GM12878 (cell line): ENCODE measurements at regions not wholly inside any gene's neighbourhood (a gene's known extent, or its start where the extent isn't known, plus 50 kb on each side); places are given as distances from the start of the nearest gene placed in this dataset.

ENCODE experiments used
- ATAC-seq: fragments of 200-7000 bp; cut with Tn5 transposase; 3 replicates; pipeline ENCODE4 v1.9.1; 2020; ENCODE audit warnings: mild to moderate bottlenecking, moderate library complexity
- BruUV-seq: library from RNA; stranded (reverse); fragments of 400-500 nt; replicated peaks from 2 replicates; lab custom pipeline; 2021; lab: Mats Ljungman, UMichigan
- CTCF ChIA-PET: fragments of 300-600 bp; sonication (Branson Sonifier 250); formaldehyde crosslinking; extraction: SDS; loops from one replicate; lab custom pipeline; 2021; ENCODE audit warnings: inconsistent platforms; lab: Yijun Ruan, JAX
- POLR2A ChIA-PET: fragments of 350-600 bp; formaldehyde crosslinking; extraction: SDS; loops from one replicate; lab custom pipeline; 2021; ENCODE audit warnings: inconsistent platforms; lab: Charles Lee
- RAD21 ChIA-PET: fragments of 300-600 bp; sonication (Branson Sonifier 250); formaldehyde crosslinking; loops from one replicate; lab custom pipeline; 2023; ENCODE audit warnings: antibody characterized with exemption; ENCODE audit not compliant: unreplicated experiment; lab: Charles Lee
- SMC1A ChIA-PET: fragments of 300-600 bp; sonication (Branson Sonifier 250); formaldehyde crosslinking; loops from one replicate; lab custom pipeline; 2023; ENCODE audit not compliant: unreplicated experiment, uncharacterized antibody; lab: Charles Lee
- DNase-seq: peaks from one replicate; pipeline ENCODE4 v3.0.0-alpha.2; 2011; ENCODE audit warnings: low read depth, low spot score
- FAIRE-seq: peaks from 3 replicates; lab custom pipeline; 2011; peaks lifted over from hg19 to GRCh38; lab: Jason Lieb, UNC
- H2AFZ ChIP-seq: 2 replicates; pipeline ENCODE4 v1.6.0; 2011; ENCODE audit warnings: low read depth, low read length, control low read depth; ENCODE audit not compliant: control insufficient read depth
- H3K27ac ChIP-seq: 2 replicates; pipeline ENCODE4 v1.5.1; 2011; ENCODE audit warnings: control low read depth; ENCODE audit not compliant: control insufficient read depth, insufficient read depth
- H3K27me3 ChIP-seq, 2 experiments: replicated peaks in 1 of 2; 2 replicates each; pipeline versions ENCODE4 v1.6.0 to v1.6.1; 2011; ENCODE audit warnings: low read length in 1 of 2; ENCODE audit not compliant: control insufficient read depth in 2 of 2, insufficient read depth in 2 of 2
- H3K36me3 ChIP-seq, 2 experiments: 2 replicates each; pipeline ENCODE4 v1.5.1; 2011; ENCODE audit warnings: low read length in 1 of 2; ENCODE audit not compliant: control insufficient read depth in 2 of 2, insufficient read depth in 2 of 2
- H3K4me1 ChIP-seq: 2 replicates; pipeline ENCODE4 v1.6.1; 2011; ENCODE audit warnings: mild to moderate bottlenecking, low read length, moderate library complexity, mixed read lengths; ENCODE audit not compliant: control insufficient read depth, insufficient read depth
- H3K4me2 ChIP-seq: 2 replicates; pipeline ENCODE4 v1.6.0; 2011; ENCODE audit warnings: control low read depth; ENCODE audit not compliant: control insufficient read depth, insufficient read depth
- H3K4me3 ChIP-seq: fragments of 200-600 bp; sonication (generic); 2 replicates; pipeline ENCODE4 v1.5.1; 2016
- H3K79me2 ChIP-seq: 2 replicates; pipeline ENCODE4 v1.6.0; 2011; ENCODE audit warnings: low read length; ENCODE audit not compliant: control insufficient read depth, insufficient read depth
- H3K9ac ChIP-seq: 2 replicates; pipeline ENCODE4 v1.8.0; 2011; ENCODE audit warnings: low read length, control low read depth, mixed read lengths; ENCODE audit not compliant: control insufficient read depth, insufficient read depth
- H3K9me3 ChIP-seq: replicated peaks from 3 replicates; pipeline ENCODE4 v1.5.1; 2011; ENCODE audit warnings: mild to moderate bottlenecking, low read length; ENCODE audit not compliant: control insufficient read depth, insufficient read depth
- H4K20me1 ChIP-seq: 2 replicates; pipeline ENCODE4 v1.6.0; 2011; ENCODE audit not compliant: control insufficient read depth, insufficient read depth
- CBX3 ChIP-seq: fragments of 200-600 bp; sonication (generic); IDR thresholded peaks from 2 replicates; pipeline ENCODE4 v1.6.1; 2016; ENCODE audit warnings: low read depth, borderline replicate concordance
- CHD1 ChIP-seq: IDR thresholded peaks from 2 replicates; pipeline ENCODE4 v1.6.1; 2012; ENCODE audit warnings: low read depth, low read length, improper control_type of control experiment
- CREM ChIP-seq: IDR thresholded peaks from 2 replicates; pipeline ENCODE4 v1.6.1; 2014; ENCODE audit warnings: antibody characterized with exemption, low read depth
- EED ChIP-seq: sonication (generic); IDR thresholded peaks from 2 replicates; pipeline ENCODE4 v1.6.1; 2016; ENCODE audit warnings: antibody characterized with exemption, low read depth
- EGR1 ChIP-seq, 2 experiments: IDR thresholded peaks; 1 replicate in 1 of 2; 2 replicates in 1 of 2; pipeline ENCODE4 v1.6.1; 2011 to 2012; ENCODE audit warnings: low read depth in 2 of 2, low read length in 2 of 2, borderline replicate concordance in 1 of 2, mild to moderate bottlenecking in 1 of 2, moderate library complexity in 1 of 2
- MLLT1 ChIP-seq: fragments of 450-650 bp; IDR thresholded peaks from 2 replicates; pipeline ENCODE4 v1.6.1; 2016; ENCODE audit warnings: mild to moderate bottlenecking
- MYC ChIP-seq: IDR thresholded peaks from 2 replicates; pipeline ENCODE4 v1.6.1; 2011; ENCODE audit warnings: mild to moderate bottlenecking, low read length, moderate library complexity, inconsistent platforms; ENCODE audit not compliant: insufficient read depth, insufficient replicate concordance, insufficient read length, severe bottlenecking
- NFYB ChIP-seq: IDR thresholded peaks from 2 replicates; pipeline ENCODE4 v1.6.1; 2011; ENCODE audit warnings: low read depth, mild to moderate bottlenecking, low read length, improper control_type of control experiment, moderate library complexity; ENCODE audit not compliant: insufficient read depth
- PAX5 ChIP-seq: IDR thresholded peaks from 2 replicates; pipeline ENCODE4 v1.6.1; 2011; ENCODE audit warnings: low read depth, low read length, borderline replicate concordance
- RELA ChIP-seq: fragments of 450-650 bp; IDR thresholded peaks from 2 replicates; pipeline ENCODE4 v1.8.0; 2014; ENCODE audit warnings: borderline replicate concordance; ENCODE audit not compliant: partially characterized antibody
- RUNX3 ChIP-seq: IDR thresholded peaks from 2 replicates; pipeline ENCODE4 v1.6.1; 2012; ENCODE audit warnings: low read length, inconsistent platforms
- SMAD1 ChIP-seq: fragments of 450-650 bp; IDR thresholded peaks from 2 replicates; pipeline ENCODE4 v1.6.1; 2018; ENCODE audit warnings: mild to moderate bottlenecking, low read depth; ENCODE audit not compliant: partially characterized antibody
- SRF ChIP-seq, 2 experiments: IDR thresholded peaks; 2 replicates each; pipeline ENCODE4 v1.6.1; 2011; ENCODE audit warnings: low read depth in 2 of 2, low read length in 2 of 2, mild to moderate bottlenecking in 1 of 2, moderate library complexity in 1 of 2
- TCF7 ChIP-seq: IDR thresholded peaks from 2 replicates; pipeline ENCODE4 v1.6.1; 2014; ENCODE audit warnings: antibody characterized with exemption, borderline replicate concordance
- ZNF24 ChIP-seq: fragments of 450-650 bp; IDR thresholded peaks from 2 replicates; pipeline ENCODE4 v1.6.1; 2017; ENCODE audit warnings: antibody characterized with exemption, mild to moderate bottlenecking
- ZZZ3 ChIP-seq: IDR thresholded peaks from 2 replicates; pipeline ENCODE4 v1.6.1; 2011; ENCODE audit warnings: low read depth; ENCODE audit not compliant: control insufficient read depth, insufficient read length
- WGBS: methylation state at CpG from one replicate; pipeline ENCODE4 v1.1.6; 2016; ENCODE audit warnings: low lambda C conversion rate; ENCODE audit not compliant: insufficient replicate concordance, insufficient coverage; ENCODE audit errors: missing lambda C conversion rate; 5-methylcytosine and 5-hydroxymethylcytosine counted together
- in situ Hi-C: fragments of 300-500 bp; cut with MboI; formaldehyde crosslinking; loops from 9 replicates; pipeline ENCODE4 v1.14.3; 2018; ENCODE audit warnings: mixed read lengths
- intact Hi-C: fragments of 100-400 bp; cut with micrococcal nuclease; formaldehyde crosslinking; loops from one replicate; pipeline ENCODE4 v1.14.2; 2022; ENCODE audit not compliant: unreplicated experiment

- WGBS = 11% methylated on average over 6 of the region's 6 CpGs
- no peaks in the 10 kb centered on the region for H4K20me1 ChIP-seq
- no peak overlapping the region for H3K4me3 ChIP-seq
- no peaks in the 10 kb centered on the region for H3K36me3 ChIP-seq
- no peak overlapping the region for H3K27ac ChIP-seq
- POLR2A ChIA-PET = no interaction called here
- BruUV-seq = no TSS peak
- no peak for FAIRE-seq
- ATAC-seq = no peak
- no peak for TF ChIP-seq SMAD1
- TF ChIP-seq CBX3 = no peak
- TF ChIP-seq EED = no peak
- no peak for TF ChIP-seq NFYB
- no peak for TF ChIP-seq MYC
- no peak for TF ChIP-seq TCF7
- TF ChIP-seq RELA = no peak
- no peak for TF ChIP-seq ZZZ3
- TF ChIP-seq MLLT1 = no peak
- TF ChIP-seq CREM = no peak
- no peak for TF ChIP-seq CHD1
- no peak for TF ChIP-seq SRF (IDR thresholded peaks at IDR 0.05; ENCODE audit: low read depth in 2 of 2, low read length in 2 of 2)
- no peak for TF ChIP-seq ZNF24
- TF ChIP-seq EGR1 (IDR thresholded peaks at IDR 0.05; ENCODE audit: borderline replicate concordance in 1 of 2, low read depth in 2 of 2, low read length in 2 of 2) = no peak
- no peak for TF ChIP-seq RUNX3
- TF ChIP-seq PAX5 = no peak
- CTCF ChIA-PET = interaction anchor here (0.9 kb wide), 1 partner anchor 12 kb away, joined by 3 read pairs; no protein-coding TSS in a partner anchor
- H2AFZ ChIP-seq = no peak overlapping the region
- no peaks in the 10 kb centered on the region for H3K79me2 ChIP-seq
- in situ Hi-C loops (no loop called here), intact Hi-C loops (no loop called here)
- RAD21 ChIA-PET = interaction anchor here (0.7 kb wide), 1 partner anchor 255 kb away, joined by 3 read pairs; no protein-coding TSS in a partner anchor
- SMC1A ChIA-PET = interaction anchor here (3.3 kb wide), 1 partner anchor 17 kb away, joined by 10 read pairs; no protein-coding TSS in a partner anchor
- H3K9me3 ChIP-seq = no peaks in the 10 kb centered on the region
- H3K4me1 ChIP-seq = no peaks in the 10 kb centered on the region
- H3K9ac ChIP-seq = no peak overlapping the region
- H3K27me3 ChIP-seq = no peaks in the 10 kb centered on the region
- no peak for DNase-seq
- no peak overlapping the region for H3K4me2 ChIP-seq
Observed at GRCh38 chr1:192726820-192727504, 81.9 kb upstream of the RGS2 start.
